Activated CD8-positive, alpha-beta memory T cell treated with anti-CD3 and anti-CD28 coated beads for 36 hours (primary cell): ENCODE measurements at regions not wholly inside any gene's neighbourhood (a gene's known extent, or its start where the extent isn't known, plus 50 kb on each side); places are given as distances from the start of the nearest gene placed in this dataset.

ENCODE experiments used
- CTCF ChIA-PET: fragments of 350-600 bp; sonication (Branson Sonifier 250); formaldehyde crosslinking; loops from one replicate; lab custom pipeline; 2021; ENCODE audit warnings: antibody characterized with exemption; lab: Charles Lee
- POLR2A ChIA-PET: fragments of 350-600 bp; sonication (Branson Sonifier 250); formaldehyde crosslinking; loops from one replicate; lab custom pipeline; 2021; ENCODE audit warnings: antibody characterized with exemption; lab: Charles Lee

DNA sequence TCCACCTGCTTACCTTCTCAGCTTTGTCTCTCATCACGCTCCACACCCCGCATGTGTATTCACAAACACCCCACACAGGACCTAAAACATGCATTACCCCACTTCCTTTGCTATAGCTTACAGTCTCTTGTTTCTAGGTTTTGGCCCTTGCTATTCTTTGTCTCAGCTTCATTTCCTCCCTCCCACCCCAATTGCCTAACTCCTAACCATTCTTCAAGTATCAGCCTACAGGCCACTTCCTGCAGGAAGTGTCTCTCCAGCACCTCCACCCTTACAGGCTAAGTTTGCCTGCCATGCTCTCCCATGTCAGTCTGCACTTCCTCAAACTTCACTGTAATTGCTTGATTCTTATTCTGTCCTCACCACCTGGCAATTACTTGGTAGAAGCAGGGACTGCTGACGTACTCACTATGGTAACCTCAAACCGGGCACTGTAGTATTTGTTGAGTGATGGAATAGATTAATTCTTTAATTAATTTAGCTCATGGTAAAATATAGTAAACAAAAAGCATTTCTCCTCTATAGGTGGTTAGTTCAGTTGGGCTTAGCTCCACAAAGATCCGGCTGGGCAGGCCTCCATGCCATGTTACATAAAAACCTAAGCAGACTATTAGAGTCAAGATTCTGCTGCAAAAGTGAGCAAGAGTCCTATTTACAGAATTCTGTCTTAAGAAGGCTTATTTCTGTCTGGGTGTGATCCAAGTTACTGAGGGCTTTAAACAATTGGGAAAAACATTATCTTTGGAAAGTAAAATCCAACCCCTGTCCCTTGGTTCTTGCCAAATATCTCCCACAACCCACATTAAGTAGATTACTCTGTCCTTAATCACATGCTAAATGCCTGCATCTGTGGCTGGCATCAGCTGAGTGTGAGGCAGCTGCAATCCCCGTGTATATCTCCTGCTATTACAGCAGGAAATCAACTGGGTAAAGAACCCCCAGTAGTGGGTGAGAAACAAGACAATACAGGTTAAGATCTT, 124.7 kb upstream of the CPEB2 start:
- CTCF ChIA-PET = no interaction called here
- POLR2A ChIA-PET = no interaction called here

DNA sequence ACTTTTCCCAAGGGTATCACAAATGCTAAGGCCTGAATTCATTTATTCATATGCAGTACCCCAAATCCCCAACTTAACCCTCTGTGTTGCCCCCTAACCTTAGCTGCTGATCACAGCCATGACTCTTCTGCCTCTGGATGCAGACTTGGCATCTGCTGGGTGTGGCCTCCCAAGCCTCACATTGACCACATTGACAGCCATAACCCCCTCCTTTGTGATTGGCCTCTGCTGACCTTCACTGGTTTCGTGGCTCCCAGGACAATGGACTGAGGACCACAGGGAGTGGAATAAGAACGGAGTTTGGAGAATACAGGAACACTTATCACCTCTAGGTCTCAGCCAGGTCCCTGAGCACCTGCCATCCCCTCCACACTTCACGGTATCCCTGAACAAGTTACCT, 123.6 kb upstream of the CPEB2 start:
- ChIA-PET POLR2A (no interaction called here), CTCF (no interaction called here)

DNA sequence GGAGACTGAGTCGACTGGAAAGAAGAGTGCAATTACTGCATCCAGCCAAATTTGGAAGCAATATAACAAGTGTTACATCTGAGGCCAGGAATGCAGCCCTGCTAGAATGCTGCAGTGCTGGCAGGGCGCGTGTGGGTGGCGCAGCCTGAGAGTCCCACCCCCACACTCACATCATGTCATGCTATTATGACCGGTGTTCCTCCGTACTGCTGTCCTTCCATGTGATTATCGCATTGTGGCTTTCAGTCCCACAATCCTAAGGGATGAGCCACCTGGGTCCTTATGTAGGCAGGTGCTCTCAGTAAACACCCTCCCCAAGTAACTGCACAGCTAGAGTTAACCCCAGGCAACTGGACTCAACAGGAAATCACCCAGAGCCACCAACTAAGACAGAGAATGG, 122.6 kb upstream of the CPEB2 start:
- ChIA-PET CTCF (no interaction called here), POLR2A (no interaction called here)

DNA sequence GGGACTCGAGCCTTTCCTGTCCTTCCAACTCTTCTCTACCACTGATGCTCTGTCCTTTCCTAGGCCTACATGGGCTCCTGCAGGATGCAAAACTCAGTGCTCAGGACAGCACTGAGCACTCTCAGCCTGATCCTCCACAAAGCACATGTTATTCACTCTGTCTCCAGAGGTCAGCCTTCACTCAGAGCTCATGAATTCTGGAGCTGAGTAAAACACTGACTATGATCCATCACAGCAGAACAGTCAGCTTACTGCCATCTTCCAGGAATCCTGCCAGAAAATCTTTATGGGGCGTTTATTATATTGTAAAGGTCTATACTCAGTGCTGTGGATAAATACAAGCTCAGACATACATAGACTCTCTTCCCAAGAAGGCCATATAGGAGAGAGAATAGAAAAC, 121.5 kb upstream of the CPEB2 start:
- CTCF ChIA-PET = no interaction called here
- POLR2A ChIA-PET = no interaction called here

DNA sequence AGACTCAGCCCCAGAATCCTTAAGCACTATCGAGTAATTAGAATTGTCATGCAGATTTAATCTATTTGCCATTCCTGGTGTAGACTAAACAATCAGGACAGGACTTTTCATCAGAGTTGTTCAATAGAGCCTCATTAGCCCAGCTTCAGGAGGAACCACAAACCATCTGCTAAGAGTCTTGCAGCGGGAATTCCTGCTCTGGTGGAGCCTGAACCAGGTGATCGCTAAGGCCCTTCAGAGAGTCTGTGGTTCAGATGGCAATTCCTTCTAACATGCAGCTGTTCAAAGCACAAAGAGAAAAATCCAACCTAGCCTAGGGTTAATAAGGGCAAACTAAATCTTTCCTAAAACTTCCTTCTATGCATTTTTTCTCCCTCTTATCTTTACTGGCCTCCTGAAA, 119.1 kb upstream of the CPEB2 start:
- CTCF ChIA-PET = no interaction called here
- POLR2A ChIA-PET = no interaction called here

DNA sequence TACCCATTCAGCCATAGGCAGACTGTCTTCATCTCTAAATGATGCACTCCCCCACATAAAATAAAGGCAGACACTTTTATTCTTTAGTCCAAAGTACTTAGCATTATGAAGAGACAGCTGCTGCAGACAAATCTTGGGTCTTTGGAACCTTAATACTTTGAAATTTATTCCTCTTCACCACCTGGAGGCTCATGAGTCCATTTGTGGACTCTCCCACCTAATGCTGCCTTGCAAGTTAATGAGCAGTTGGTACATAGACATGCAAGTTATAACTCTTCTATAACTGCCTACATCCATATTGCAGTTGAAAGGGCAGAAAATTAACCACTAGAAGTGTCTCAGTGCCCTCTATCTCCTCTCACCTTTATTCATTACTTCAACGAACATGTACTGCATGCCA, 118.6 kb upstream of the CPEB2 start:
- CTCF ChIA-PET = no interaction called here
- POLR2A ChIA-PET = no interaction called here

DNA sequence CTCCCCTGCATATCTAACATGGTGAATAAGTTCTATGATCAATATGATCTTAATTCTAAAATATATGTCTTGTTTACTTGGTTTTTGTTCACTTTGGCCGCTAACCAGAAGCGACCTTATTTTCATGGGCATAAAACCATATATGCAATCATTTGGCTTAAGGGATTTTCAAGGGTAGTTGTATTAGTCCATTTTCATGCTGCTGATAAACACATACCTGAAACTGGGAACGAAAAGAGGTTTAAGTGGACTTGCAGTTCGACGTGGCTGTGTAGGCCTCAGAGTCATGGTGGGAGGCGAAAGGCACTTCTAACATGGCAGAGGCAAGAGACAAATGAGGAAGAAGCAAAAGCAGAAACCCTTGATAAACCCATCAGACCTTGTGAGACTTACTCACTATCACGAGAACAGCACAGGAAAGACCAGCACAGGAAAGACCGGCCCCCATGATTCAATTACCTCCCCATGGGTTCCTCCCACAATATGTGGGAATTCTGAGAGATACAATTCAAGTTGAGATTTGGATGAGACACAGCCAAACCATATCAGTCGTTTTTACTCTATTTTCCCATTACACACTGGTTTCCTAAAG, 114.3 kb upstream of the CPEB2 start:
- CTCF ChIA-PET = no interaction called here
- POLR2A ChIA-PET = no interaction called here

DNA sequence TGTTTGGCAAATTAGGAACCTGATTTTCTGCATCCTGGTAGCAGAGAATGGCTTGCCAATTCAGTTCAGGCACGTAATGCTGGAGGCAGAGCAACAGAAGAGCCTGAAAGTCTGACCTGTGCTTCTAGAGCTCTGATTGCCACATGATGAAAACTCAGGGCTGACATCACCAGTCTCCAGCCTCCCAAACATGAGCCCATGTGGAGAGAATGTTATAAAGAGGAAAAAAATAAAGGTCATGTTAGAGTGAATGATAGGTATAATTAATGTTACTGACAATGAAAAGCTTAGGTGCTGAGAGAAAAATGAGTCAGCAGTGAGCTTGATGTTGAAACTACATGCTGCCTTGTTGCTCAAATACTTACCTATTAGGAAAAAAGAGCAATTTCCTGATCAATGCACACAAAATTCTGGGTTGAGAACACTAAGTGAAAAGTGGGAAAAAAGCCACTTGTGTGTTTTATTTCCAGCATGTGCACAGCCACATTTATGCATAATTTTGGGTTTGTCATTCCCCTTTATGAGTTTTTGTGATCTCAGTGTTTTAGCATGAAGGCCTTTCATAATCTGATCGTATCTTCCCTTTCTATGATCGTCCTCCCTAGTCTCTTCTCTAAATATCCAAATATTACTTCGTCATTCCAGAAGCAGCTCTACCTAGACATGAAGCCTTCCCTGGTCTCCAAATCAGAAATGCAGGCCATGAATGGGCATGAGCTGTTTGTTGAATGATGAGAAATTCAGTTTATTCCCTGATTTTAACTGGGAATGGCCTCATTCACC, 113.3 kb upstream of the CPEB2 start:
- POLR2A ChIA-PET = no interaction called here
- CTCF ChIA-PET = no interaction called here

DNA sequence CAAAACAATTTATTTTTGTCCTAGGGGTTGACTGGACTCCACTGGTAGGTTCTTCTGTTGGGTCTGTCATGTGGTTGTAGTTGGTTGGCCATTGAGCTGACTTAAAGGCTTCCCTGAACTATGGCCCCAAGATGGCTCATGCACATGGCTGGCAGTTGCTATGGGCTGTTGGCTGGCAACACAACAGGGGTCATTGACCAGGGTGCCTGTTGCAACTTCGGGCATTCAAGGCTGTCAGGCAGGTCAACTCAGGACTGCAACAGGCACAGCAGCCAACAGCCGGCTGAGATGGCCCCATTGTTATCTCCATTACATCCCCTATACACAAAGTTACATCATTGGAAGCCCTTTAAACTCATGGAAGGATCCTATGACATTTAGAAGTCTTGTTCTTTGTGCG, 109.7 kb upstream of the CPEB2 start:
- CTCF ChIA-PET = no interaction called here
- POLR2A ChIA-PET = no interaction called here

DNA sequence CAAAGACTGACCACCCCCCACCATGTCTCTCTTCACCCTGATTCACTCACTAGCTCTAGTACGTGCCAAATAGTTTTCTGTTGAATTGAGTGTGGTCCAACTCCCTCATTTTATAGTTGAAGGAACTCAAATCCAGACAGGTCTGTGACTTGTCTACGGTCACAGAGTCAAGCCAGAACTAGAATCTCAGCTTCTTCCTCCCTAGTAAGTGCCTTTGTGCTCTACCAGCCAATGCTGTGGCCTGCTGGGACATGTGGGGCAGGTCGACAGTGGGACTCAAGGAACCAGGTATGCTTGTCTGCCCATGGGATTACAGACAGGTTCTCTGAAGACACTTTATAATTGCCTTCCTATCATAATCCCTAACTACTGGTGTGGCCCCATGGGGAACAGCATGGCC, 108.6 kb upstream of the CPEB2 start:
- POLR2A ChIA-PET = no interaction called here
- CTCF ChIA-PET = no interaction called here

DNA sequence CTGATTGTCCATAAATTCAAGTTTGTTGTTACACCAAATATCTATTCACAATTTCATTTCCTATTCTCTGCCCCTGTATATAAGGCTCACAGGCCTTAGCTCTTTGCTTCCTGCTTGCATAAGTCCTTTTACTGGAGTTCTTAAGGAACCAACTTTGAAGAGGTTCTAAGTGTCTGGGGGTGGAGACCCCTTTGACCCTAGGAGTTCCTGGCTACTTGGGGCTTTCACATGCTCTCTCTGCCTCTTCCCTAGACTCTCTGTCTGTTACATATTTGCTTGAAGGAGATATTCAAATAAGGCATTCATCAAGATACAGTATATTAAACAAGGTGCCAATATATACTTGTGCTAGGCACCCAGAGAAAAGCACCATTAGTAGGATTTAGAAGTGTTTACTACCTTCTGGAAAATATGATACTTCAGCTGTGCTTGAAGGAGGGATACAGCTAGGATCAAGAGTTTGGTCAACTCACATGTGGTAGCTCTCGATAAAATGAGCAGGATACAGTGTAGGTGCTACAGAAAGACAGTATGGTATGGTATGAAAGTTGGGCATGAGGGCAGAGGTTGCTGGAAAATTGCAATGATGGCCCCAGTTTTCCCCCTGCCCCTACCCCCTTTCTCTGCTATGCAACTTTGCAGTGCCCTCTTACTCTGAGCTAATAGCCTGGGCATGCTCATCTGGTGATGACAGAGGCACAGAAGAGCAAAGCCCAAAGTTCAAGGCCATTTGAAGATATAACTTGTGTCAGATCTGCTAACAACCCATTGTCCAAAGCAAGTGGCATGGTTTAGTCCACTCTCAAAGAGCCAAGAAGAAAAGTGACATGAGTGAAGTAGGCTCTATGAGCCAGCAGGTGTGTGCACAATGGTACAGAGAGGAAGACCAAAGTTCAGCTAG, 107.6 kb upstream of the CPEB2 start:
- POLR2A ChIA-PET = no interaction called here
- CTCF ChIA-PET = no interaction called here

DNA sequence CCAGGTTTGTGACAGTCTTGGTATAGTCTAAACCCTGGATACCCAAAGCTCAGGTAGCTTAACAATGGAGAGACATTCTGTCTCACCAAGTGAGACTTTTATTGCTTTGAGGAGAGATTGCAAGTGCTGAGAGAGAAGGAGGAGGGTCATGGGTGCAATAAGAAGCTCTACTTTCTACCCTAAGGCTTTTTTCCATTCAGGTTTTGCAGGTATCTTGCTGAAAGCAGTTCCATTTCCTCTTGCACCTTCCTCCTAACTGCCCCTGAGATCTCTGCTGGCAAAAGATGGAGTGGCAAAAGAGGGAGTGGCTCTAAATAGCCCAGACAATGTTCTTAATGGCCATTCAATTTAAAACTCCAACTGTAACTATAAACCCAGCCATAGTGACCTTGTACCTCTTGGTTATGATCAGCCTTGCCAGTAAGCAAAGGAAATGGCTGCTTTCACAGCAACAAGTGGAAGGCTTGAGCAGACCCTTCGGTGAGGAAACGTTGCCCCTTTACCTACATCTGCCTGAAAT, 105.6 kb upstream of the CPEB2 start:
- CTCF ChIA-PET = no interaction called here
- POLR2A ChIA-PET = no interaction called here

DNA sequence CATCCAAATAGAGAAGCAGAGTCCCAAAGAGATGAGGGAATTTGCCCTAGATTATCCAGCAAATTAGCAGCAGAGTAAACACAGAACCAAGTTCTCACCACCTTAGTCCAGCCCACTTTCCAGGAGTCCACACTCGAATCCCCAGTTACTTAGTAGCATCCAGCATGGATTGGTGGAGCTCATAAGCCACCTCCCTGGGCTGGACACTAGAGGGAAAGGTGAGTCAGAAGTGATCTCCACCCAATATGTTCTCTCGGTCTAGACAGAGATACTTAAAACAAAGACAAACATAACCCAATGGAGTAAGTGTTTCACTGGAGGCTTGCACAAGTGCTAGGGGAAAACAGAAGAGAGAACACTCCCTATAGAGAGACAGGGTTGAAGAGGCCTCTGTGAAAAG, 105.1 kb upstream of the CPEB2 start:
- ChIA-PET POLR2A (no interaction called here), CTCF (no interaction called here)

DNA sequence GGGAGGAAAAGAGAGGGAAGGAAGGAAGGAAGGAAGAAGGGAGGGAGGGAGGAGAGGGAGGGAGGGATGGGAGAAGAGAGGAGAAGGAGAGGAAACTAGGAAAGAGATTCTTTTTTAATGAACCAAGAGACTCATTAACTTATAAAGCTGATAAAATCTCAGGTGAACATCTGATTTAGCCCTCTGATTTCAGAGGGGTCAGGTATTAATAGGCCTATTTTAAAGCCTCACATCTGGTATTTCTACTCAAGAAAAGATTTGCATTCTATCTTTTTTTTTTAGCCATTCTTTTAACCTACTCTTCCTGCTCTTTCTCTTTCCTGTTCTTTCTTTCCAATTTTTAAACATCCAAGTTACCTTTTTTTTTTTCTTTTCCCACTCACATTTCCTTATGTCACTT, 103.3 kb upstream of the CPEB2 start:
- ChIA-PET POLR2A (no interaction called here), CTCF (no interaction called here)

DNA sequence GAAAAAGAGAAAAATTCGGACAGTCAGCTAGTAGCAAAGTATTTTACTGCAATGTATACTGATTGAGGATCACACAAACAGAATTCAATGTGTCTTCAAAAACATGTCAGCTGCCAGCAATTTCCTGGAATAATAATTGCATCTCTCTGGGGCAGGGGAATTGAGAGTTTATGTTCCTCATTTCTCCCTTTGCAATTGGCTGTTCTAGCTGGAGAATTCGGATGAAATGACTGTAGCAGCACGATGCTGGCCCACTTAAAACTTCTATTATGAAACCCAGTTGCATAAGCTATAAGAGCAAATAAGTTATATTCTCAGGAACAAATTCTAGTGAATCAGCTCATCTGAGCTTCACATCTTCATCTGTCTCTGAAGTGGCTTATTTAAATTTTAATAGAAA, 99.9 kb upstream of the CPEB2 start:
- POLR2A ChIA-PET = no interaction called here
- CTCF ChIA-PET = no interaction called here

DNA sequence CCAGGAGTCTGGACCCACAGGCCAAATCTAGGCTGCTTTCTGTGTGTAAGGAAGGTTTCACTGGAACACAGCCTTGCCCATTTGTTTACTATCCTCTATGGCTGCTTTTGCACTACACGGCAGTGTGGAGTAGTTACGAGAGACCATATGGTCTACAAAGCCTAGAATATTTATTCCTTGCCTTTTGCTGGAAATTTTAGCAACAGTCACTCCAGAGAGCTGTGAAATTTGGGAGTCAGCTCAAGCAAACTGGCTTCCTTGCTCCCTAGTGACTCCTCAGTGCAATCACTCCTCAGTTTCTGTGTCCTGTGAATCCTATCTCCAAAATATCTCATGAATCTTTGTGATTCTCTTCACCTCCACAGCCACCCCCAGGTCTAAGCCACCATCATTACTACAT, 99.0 kb upstream of the CPEB2 start:
- CTCF ChIA-PET = no interaction called here
- POLR2A ChIA-PET = no interaction called here

DNA sequence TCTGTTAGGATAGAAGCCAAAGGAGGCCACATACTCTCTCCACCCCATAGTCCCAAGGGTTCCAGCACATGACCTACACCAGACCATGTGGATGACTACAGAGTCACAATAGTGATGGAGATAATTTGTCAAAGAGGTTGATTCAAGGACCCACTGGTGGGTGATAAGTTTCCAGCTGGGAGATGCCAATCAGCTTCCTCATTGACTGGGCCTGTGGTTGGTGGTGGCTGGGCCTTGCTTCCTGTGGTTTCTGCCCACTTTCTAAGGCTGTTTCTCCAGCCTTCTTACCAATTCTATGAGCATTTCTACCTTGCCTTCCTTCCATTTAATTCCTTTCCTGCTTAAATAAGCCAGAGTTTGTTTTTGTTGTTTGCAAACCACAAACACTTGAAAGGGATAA, 95.5 kb upstream of the CPEB2 start:
- ChIA-PET CTCF (no interaction called here), POLR2A (no interaction called here)

DNA sequence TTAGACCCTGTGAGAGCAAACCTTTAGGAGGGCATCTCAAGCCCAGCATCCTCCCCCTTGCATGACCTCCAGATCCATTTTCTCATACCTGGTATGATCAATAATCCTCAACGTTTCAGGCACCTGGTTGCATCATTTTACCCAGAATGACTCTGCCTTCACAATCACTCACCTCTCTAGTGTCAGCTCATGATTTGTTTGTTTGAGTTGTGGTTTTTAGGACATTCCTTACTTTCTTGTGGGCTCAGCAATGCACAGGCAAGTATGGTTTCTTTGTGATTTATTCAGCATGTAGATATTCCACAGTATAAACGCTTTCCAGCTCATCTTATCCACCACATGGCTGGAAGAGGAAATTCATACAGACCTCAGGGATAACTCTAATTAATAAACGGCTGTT, 93.6 kb upstream of the CPEB2 start:
- ChIA-PET CTCF (no interaction called here), POLR2A (no interaction called here)

DNA sequence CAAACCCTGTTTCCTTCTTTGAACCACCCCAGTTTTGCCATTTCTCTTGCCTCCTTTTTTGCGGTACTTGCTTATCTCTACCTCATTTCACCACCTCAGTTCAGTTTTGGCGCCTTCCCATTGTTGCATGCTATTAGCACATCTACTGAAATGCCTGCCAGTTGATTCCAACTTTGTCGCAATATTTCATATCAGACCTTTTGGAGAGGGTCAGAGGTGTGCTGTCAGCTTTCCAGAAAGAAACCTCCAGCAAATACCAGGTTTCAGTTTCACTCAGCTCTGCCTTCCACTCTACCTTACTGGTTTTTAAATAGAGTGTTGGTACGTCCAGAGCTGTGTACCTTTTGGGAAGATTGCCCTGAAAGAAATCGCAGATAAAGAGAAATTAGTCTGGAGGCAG, 91.9 kb upstream of the CPEB2 start:
- POLR2A ChIA-PET = no interaction called here

More for the DNA sequence above, 91.9 kb upstream of the CPEB2 start:
- CTCF ChIA-PET = no interaction called here
